IPS-15b (cell line): ENCODE measurements at regions not wholly inside any gene's neighbourhood (a gene's known extent, or its start where the extent isn't known, plus 50 kb on each side); places are given as distances from the start of the nearest gene placed in this dataset.
"Not testable (repeated sequence)": the region's sequence is repeated elsewhere in the genome, so short reads cannot be mapped to it uniquely, and the experiment has no call there.

ENCODE experiments used
- H3K27me3 ChIP-seq: one replicate; pipeline ENCODE4 v1.6.1; 2013; ENCODE audit warnings: low read length; ENCODE audit not compliant: control insufficient read depth, insufficient read depth
- H3K36me3 ChIP-seq: one replicate; pipeline ENCODE4 v1.6.1; 2013; ENCODE audit warnings: low read length; ENCODE audit not compliant: control insufficient read depth, insufficient read depth
- H3K4me1 ChIP-seq: one replicate; pipeline ENCODE4 v1.6.1; 2013; ENCODE audit warnings: mild to moderate bottlenecking, low read length; ENCODE audit not compliant: control insufficient read depth, insufficient read depth
- H3K4me3 ChIP-seq: one replicate; pipeline ENCODE4 v1.5.1; 2013; ENCODE audit warnings: low read depth, low read length
- H3K9ac ChIP-seq: one replicate; pipeline ENCODE4 v1.6.1; 2013; ENCODE audit warnings: low read depth, mild to moderate bottlenecking, low read length
- H3K9me3 ChIP-seq: one replicate; pipeline ENCODE4 v1.6.1; 2013; ENCODE audit warnings: mild to moderate bottlenecking, low read length; ENCODE audit not compliant: control insufficient read depth, insufficient read depth

DNA sequence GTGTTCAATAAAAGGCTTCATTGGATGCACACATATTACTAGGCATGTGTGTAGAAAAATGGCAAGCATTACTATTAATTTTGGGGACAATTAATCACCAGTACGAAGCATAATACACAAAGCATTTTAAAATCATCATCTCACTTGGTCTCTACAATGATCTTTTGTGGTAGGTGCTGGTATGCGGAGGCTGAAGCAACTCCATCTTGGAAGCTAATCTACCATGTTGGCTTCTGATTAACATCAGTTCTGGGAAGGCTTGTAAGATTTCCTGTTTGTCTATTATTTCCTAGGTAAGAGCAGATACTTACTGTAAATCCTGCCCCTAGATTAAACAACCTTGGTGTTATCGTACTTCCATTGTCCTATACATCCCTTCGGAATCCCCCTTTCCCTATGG, 121.7 kb upstream of the RUNX1 start:
- H3K9ac ChIP-seq: no peak overlapping the region
- no peaks in the 10 kb centered on the region for H3K27me3 ChIP-seq
- no peaks in the 10 kb centered on the region for H3K36me3 ChIP-seq
- peaks cover 7% of the 10 kb centered on the region for H3K4me1 ChIP-seq
- no peaks in the 10 kb centered on the region for H3K9me3 ChIP-seq
- H3K4me3 ChIP-seq: no peak overlapping the region

DNA sequence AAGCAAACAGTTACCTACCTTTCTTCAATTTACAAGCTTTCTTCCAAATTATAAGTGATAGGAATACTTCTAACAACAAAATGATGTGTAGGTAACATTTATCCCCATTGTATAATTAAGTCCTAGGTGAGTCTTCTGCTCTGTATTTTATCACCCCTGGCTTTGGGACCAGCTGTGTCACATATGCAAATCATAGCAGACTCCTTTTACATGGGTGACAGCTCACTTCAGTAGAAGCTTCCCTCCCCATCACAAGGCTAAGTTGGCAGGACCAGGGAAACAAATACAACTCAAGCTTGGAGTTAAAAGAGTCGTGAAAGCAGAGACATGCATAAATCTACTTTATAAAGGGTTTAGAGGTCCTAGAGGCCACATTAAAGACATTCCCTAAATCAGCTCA, 121.1 kb upstream of the RUNX1 start:
- Histone ChIP-seq H3K4me1 (peaks cover 7% of the 10 kb centered on the region), H3K36me3 (no peaks in the 10 kb centered on the region), H3K9me3 (no peaks in the 10 kb centered on the region), H3K27me3 (no peaks in the 10 kb centered on the region), H3K4me3 (no peak overlapping the region), H3K9ac (no peak overlapping the region)

DNA sequence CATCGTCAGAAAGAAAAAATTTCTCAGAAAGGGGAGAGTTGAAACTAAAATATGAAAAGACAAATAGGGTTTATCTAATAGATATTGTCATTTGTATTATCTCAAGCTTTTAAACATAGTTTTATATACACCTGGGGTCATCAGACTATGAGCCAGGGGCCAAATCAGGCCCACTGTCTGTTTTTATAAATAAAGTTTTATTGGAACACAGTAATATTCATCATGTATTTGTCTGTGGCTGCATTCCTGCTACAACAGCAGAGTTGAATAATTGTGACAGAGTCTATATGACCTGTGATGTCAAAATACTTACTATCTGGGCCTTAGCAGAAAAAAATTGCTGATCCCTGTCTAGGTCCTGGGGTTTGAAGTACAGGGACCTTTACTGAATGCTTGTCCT, 120.5 kb upstream of the RUNX1 start:
- no peaks in the 10 kb centered on the region for H3K9me3 ChIP-seq
- H3K36me3 ChIP-seq: no peaks in the 10 kb centered on the region
- H3K9ac ChIP-seq: no peak overlapping the region
- H3K4me3 ChIP-seq: no peak overlapping the region
- H3K27me3 ChIP-seq: no peaks in the 10 kb centered on the region
- H3K4me1 ChIP-seq: peaks cover 7% of the 10 kb centered on the region

DNA sequence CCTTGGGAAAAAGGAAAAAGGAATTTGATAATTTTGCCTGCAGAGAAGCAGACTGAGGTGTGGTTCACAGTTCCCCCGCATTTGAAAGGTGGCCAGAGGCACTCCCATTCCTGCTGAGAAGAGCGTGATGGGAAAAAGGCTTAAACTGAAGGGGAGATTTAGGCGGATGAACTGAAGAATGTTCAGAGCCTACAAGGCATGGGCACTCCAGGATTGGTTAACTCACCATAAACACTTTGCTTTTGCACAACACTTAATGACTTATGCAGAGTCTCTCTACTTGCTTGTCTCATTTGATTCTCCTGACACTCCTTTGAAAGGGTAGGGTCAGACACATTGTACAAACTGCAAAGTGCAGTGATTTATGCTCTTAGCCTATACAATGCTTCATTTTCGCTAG, 119.6 kb upstream of the RUNX1 start:
- H3K9me3 ChIP-seq: no peaks in the 10 kb centered on the region

DNA sequence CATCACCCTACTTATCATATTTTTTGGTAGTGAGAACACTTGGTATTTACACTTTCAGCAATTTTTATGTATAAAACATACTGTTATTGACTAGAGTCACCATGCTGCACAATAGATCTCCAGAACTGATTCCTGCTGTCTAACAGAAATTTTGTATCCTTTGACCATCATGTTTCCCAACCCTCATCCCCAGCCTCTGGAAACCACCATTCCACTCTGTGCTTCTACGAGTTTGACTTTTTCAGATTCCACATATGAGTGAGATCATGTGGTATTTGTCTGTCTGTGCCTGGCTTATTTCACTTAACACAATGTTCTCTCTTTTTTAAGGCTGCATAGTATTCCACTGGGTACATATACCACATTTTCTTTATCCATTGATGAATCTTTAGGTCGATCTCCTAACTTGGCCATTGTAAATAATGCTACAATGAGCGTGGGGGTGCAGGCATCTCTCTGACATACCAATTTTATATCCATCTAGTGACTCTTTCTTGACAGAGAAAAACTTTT, 115.9 kb upstream of the RUNX1 start:
- Histone ChIP-seq H3K9me3 (no peaks in the 10 kb centered on the region), H3K4me3 (no peak overlapping the region), H3K9ac (no peak overlapping the region), H3K36me3 (no peaks in the 10 kb centered on the region), H3K27me3 (no peaks in the 10 kb centered on the region), H3K4me1 (peaks cover 12% of the 10 kb centered on the region)

More for the DNA sequence above, 119.6 kb upstream of the RUNX1 start:
- Histone ChIP-seq H3K4me3 (no peak overlapping the region), H3K27me3 (no peaks in the 10 kb centered on the region), H3K36me3 (no peaks in the 10 kb centered on the region), H3K9ac (no peak overlapping the region), H3K4me1 (peaks cover 7% of the 10 kb centered on the region)

DNA sequence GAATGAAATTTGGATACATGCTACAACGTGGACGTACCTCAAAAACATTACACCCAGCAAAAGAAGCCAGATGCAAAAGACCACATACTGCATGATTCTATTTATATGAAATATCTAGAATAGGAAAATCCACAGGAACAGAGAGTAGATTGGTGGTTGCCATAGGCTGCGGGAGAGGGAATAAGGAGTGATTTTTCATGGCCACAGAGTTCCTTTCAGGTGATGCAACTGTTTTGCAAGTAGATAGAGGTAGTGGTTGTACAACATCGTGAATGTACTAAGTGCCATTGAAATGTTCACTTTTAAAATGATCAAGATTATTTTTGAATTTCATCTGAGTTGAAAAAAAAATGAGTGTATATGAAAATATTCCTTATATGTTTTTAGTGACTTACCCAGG, 115.3 kb upstream of the RUNX1 start:
- peaks cover 12% of the 10 kb centered on the region for H3K4me1 ChIP-seq
- H3K36me3 ChIP-seq: no peaks in the 10 kb centered on the region

DNA sequence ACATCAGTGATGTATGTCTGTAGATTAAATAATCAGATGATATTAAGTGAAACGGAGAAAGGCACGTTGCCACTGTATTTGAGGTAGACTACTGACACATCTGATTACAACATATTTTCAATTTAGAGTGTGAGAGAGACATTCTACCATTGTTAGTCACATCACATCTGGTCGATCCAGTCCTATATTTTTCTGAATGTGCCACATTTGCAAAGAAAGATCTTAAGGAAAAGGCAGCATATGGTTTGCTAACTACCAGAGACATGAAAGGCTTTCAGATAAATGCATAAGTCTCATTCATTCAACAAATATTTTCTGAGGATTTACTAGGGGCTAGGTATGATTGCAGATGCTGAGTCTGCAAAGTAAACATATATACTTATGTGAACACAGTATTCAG, 114.3 kb upstream of the RUNX1 start:
- no peak overlapping the region for H3K9ac ChIP-seq
- no peaks in the 10 kb centered on the region for H3K9me3 ChIP-seq
- peaks cover 7% of the 10 kb centered on the region for H3K4me1 ChIP-seq
- no peak overlapping the region for H3K4me3 ChIP-seq
- H3K36me3 ChIP-seq: no peaks in the 10 kb centered on the region
- H3K27me3 ChIP-seq: no peaks in the 10 kb centered on the region

More for the DNA sequence above, 115.3 kb upstream of the RUNX1 start:
- Histone ChIP-seq H3K9me3 (no peaks in the 10 kb centered on the region), H3K4me3 (no peak overlapping the region), H3K9ac (no peak overlapping the region), H3K27me3 (no peaks in the 10 kb centered on the region)

DNA sequence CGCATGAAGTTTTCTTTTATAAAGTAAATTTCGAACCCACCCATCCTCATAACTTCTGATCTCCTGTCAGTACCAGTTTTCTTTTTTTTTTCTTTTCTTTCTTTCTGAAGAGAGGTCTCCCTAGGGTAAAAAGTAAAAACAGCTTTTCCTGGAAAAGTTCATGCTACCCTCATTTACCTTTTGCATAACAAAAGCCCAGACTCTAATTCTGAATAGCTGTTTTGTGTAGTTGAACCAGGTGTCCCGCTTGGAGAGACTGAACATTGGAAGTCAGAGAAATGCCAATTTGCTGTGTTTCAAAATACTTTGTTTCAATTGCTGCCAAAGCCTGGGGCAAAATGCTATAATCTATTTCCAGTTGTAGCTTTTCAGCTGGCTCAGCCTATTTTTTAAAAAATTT, 113.7 kb upstream of the RUNX1 start:
- Histone ChIP-seq H3K4me1 (peaks cover 5% of the 10 kb centered on the region), H3K27me3 (no peaks in the 10 kb centered on the region), H3K9ac (no peak overlapping the region), H3K36me3 (no peaks in the 10 kb centered on the region), H3K4me3 (no peak overlapping the region), H3K9me3 (no peaks in the 10 kb centered on the region)

DNA sequence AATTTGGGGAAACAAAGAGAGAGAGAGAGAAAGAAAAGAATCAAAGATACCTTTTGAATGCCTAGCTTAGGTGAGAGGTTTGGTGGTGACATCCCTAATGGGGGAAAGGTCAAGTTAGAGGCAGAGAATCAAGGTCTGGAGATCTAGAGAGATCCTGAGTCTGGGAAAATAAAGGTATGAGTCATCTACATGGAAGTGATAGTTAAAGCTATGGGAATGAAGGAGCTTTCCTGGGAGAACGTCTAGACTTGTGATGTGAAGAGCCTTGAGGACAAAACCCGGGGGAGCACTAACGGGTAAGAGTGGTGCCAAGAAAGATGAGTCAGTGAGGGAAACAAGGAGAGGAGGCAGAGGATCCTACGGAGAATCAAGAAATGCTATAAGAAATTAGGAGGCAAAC, 110.8 kb upstream of the RUNX1 start:
- H3K36me3 ChIP-seq: no peaks in the 10 kb centered on the region
- H3K9me3 ChIP-seq: no peaks in the 10 kb centered on the region
- no peak overlapping the region for H3K9ac ChIP-seq
- H3K4me3 ChIP-seq: no peak overlapping the region
- no peaks in the 10 kb centered on the region for H3K27me3 ChIP-seq
- peaks cover 5% of the 10 kb centered on the region for H3K4me1 ChIP-seq

DNA sequence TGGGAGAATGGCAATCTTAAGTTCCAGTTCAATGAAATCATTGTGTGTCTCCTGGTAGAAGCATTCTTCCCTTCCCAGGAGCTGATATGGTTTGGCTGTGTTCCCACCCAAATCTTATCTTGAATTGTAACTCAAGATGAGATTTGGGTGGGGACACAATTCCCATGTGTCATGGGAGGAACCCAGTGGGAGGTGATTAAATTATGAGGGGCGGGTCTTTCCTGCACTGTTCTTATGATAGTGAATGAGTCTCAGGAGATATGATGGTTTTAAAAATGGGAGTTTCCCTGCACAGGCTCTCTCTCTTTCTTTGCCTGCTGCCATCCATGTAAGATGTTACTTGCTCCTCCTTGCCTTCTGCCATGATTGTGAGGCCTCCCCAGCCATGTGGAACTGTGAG, 108.3 kb upstream of the RUNX1 start:
- not testable (repeated sequence) for H3K4me3 ChIP-seq, H3K4me1 ChIP-seq, H3K9me3 ChIP-seq, H3K27me3 ChIP-seq, H3K36me3 ChIP-seq, H3K9ac ChIP-seq

DNA sequence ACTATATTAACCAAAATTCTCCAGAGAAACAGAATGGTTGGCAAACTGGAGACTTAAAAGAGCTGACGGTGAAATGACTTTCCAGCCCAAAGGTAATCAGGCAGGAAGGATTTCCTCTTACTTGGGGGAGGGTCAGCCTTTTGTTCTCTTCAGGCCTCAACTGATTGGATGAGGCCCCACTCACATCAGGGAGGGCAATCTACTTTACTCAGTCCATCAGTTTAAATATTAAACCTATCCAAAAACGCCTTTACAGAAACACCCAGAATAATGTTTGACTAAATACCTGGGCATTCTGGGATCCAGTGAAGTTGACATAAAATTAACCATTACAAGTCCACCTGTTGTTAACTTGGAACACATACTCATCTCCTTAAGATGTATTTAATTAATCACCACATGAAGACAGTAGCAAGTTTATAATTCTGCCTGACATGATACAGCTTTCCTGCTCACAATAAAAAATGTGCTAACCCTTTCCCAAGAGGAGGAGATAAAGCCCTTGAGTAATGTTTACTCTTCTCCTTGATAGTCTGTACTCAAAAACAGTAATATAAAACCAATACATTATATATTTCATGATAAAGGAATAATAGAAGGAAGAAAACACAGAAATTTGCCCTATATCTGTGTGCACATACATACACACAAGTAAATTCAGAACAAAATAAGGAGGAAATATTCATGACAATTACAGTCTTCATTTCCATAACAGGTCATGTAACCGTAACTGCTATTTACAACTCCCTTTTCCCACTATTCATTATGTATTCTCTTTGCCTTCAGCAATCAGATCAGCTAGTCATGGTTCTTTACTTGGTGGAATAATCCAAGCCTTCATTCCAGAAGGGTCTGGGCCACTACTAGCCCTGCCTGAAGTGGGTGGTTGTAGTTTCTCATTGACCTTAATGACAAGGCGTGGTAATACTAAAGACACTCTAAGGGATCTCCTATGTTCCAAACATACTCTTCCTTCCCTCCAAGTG, 107.5 kb upstream of the RUNX1 start:
- no peaks in the 10 kb centered on the region for H3K9me3 ChIP-seq
- no peaks in the 10 kb centered on the region for H3K36me3 ChIP-seq
- H3K4me3 ChIP-seq: no peak overlapping the region
- no peaks in the 10 kb centered on the region for H3K4me1 ChIP-seq
- H3K27me3 ChIP-seq: no peaks in the 10 kb centered on the region
- H3K9ac ChIP-seq: no peak overlapping the region

DNA sequence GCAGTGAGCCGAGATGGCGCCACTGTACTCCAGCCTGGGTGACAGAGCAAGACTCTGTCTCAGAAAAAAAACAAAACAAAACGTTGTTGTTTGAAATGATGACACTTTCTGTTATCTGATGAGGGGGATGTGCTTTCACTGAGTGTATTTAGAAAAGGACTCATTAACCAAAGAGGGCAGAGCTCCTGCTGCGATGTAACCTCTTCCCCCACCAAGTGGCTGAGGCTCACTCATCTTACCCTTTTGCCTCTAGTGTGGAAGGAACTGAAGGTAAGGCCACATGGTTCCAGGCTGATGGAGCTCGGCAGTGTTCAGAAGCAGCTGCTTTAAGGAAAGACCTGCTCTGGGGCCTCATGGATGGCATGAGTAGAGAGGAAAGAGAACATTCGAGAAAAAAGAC, 105.7 kb upstream of the RUNX1 start:
- H3K36me3 ChIP-seq: no peaks in the 10 kb centered on the region
- H3K27me3 ChIP-seq: no peaks in the 10 kb centered on the region
- H3K9ac ChIP-seq: no peak overlapping the region
- no peaks in the 10 kb centered on the region for H3K4me1 ChIP-seq
- no peaks in the 10 kb centered on the region for H3K9me3 ChIP-seq
- H3K4me3 ChIP-seq: no peak overlapping the region
